KMS-11 (cell line): ENCODE measurements at regions not wholly inside any gene's neighbourhood (a gene's known extent, or its start where the extent isn't known, plus 50 kb on each side); places are given as distances from the start of the nearest gene placed in this dataset.

ENCODE experiments used
- H2AFZ ChIP-seq: fragments of 200-600 bp; sonication (generic); 2 replicates; pipeline ENCODE4 v1.6.1; 2016; ENCODE audit warnings: antibody characterized with exemption, mixed run types, low read depth
- H3K27ac ChIP-seq: fragments of 200-600 bp; sonication (generic); 2 replicates; pipeline ENCODE4 v1.6.1; 2016; ENCODE audit warnings: mild to moderate bottlenecking, mixed run types
- H3K27me3 ChIP-seq: fragments of 200-600 bp; sonication (generic); 2 replicates; pipeline ENCODE4 v1.6.1; 2017; ENCODE audit warnings: mild to moderate bottlenecking, low read depth, mixed run types, moderate library complexity; ENCODE audit not compliant: insufficient read depth
- H3K36me3 ChIP-seq: fragments of 200-600 bp; sonication (generic); 2 replicates; pipeline ENCODE4 v1.6.1; 2017; ENCODE audit warnings: mild to moderate bottlenecking, mixed run types; ENCODE audit not compliant: insufficient read depth
- H3K4me1 ChIP-seq: fragments of 200-600 bp; sonication (generic); 2 replicates; pipeline ENCODE4 v1.6.1; 2016; ENCODE audit warnings: mild to moderate bottlenecking, low read depth, mixed run types; ENCODE audit not compliant: poor library complexity, severe bottlenecking
- H3K4me2 ChIP-seq: fragments of 200-600 bp; sonication (generic); 2 replicates; pipeline ENCODE4 v1.7.0; 2016; ENCODE audit warnings: mild to moderate bottlenecking, mixed run types
- H3K4me3 ChIP-seq: fragments of 200-600 bp; sonication (generic); IDR thresholded peaks from 2 replicates; pipeline ENCODE4 v1.6.1; 2017; ENCODE audit warnings: low read depth, low read length, mixed read lengths; ENCODE audit not compliant: insufficient read depth
- H3K79me2 ChIP-seq: fragments of 200-600 bp; sonication (generic); 2 replicates; pipeline ENCODE4 v1.6.1; 2016; ENCODE audit warnings: low read depth, mixed run types; ENCODE audit not compliant: insufficient read depth
- H3K9ac ChIP-seq: fragments of 200-600 bp; sonication (generic); 2 replicates; pipeline ENCODE4 v1.6.1; 2016; ENCODE audit warnings: mild to moderate bottlenecking, mixed run types
- H4K20me1 ChIP-seq: fragments of 200-600 bp; sonication (generic); 2 replicates; pipeline ENCODE4 v1.6.1; 2016; ENCODE audit warnings: mild to moderate bottlenecking, mixed run types; ENCODE audit not compliant: insufficient read depth
- CTCF ChIP-seq: fragments of 200-600 bp; sonication (generic); conservative IDR thresholded peaks from 2 replicates; pipeline ENCODE4 v1.6.1; 2017; ENCODE audit warnings: low read depth, mild to moderate bottlenecking, antibody characterized with exemption, low read length, moderate library complexity, mixed read lengths

GRCh38 chr15:93866476-93866875, 364.9 kb upstream of the MCTP2 start:
- H3K27me3 ChIP-seq, result no peaks in the 10 kb centered on the region
- no peak overlapping the region for H3K4me2 ChIP-seq
- no peaks in the 10 kb centered on the region for H3K36me3 ChIP-seq
- H3K79me2 ChIP-seq, result no peaks in the 10 kb centered on the region
- no peak for TF ChIP-seq CTCF
- no peak overlapping the region for H2AFZ ChIP-seq
- H3K4me3 ChIP-seq, result no peak overlapping the region
- no peaks in the 10 kb centered on the region for H3K4me1 ChIP-seq
- no peak overlapping the region for H3K27ac ChIP-seq
- H4K20me1 ChIP-seq, result no peaks in the 10 kb centered on the region
- H3K9ac ChIP-seq, result no peak overlapping the region

GRCh38 chr15:93865586-93865985, 365.8 kb upstream of the MCTP2 start:
- Histone ChIP-seq H4K20me1 (no peaks in the 10 kb centered on the region), H3K27ac (no peak overlapping the region), H3K4me3 (no peak overlapping the region), H3K4me2 (no peak overlapping the region), H3K9ac (no peak overlapping the region), H3K79me2 (no peaks in the 10 kb centered on the region), H3K27me3 (no peaks in the 10 kb centered on the region), H3K36me3 (no peaks in the 10 kb centered on the region), H2AFZ (no peak overlapping the region), H3K4me1 (no peaks in the 10 kb centered on the region)
- no peak for TF ChIP-seq CTCF

GRCh38 chr15:93862791-93863190, 368.6 kb upstream of the MCTP2 start:
- no peak overlapping the region for H3K4me2 ChIP-seq
- no peak overlapping the region for H3K27ac ChIP-seq
- H3K27me3 ChIP-seq, result no peaks in the 10 kb centered on the region
- no peaks in the 10 kb centered on the region for H3K36me3 ChIP-seq
- no peaks in the 10 kb centered on the region for H4K20me1 ChIP-seq
- TF ChIP-seq CTCF, result no peak
- no peak overlapping the region for H3K4me3 ChIP-seq
- H3K79me2 ChIP-seq, result no peaks in the 10 kb centered on the region
- H2AFZ ChIP-seq, result no peak overlapping the region
- no peaks in the 10 kb centered on the region for H3K4me1 ChIP-seq
- H3K9ac ChIP-seq, result no peak overlapping the region

GRCh38 chr15:93861956-93862741, 369.2 kb upstream of the MCTP2 start:
- Histone ChIP-seq H3K36me3 (no peaks in the 10 kb centered on the region), H3K4me3 (no peak overlapping the region), H3K79me2 (no peaks in the 10 kb centered on the region), H3K27me3 (no peaks in the 10 kb centered on the region), H3K27ac (no peak overlapping the region), H2AFZ (no peak overlapping the region), H3K9ac (no peak overlapping the region), H4K20me1 (no peaks in the 10 kb centered on the region), H3K4me1 (no peaks in the 10 kb centered on the region), H3K4me2 (no peak overlapping the region)
- no peak for TF ChIP-seq CTCF
